GM12892 (cell line): ENCODE measurements at regions not wholly inside any gene's neighbourhood (a gene's known extent, or its start where the extent isn't known, plus 50 kb on each side); places are given as distances from the start of the nearest gene placed in this dataset.

Experiments
- DNase-seq: peaks from one replicate; pipeline ENCODE4 v3.0.0; 2011; ENCODE audit not compliant: insufficient read length
- FAIRE-seq: peaks from 2 replicates; lab custom pipeline; 2011; peaks lifted over from hg19 to GRCh38; lab: Jason Lieb, UNC
- POLR2A ChIP-seq: IDR thresholded peaks from 2 replicates; pipeline ENCODE4 v1.6.1; 2011; ENCODE audit warnings: low read depth, low read length, control low read depth
- POLR2AphosphoS5 ChIP-seq: IDR thresholded peaks from 2 replicates; pipeline ENCODE4 v1.6.1; 2011; ENCODE audit warnings: low read depth, low read length, control low read depth
- TAF1 ChIP-seq: IDR thresholded peaks from 2 replicates; pipeline ENCODE4 v1.6.1; 2011; ENCODE audit warnings: low read depth, mild to moderate bottlenecking, control low read depth, low read length, borderline replicate concordance

DNA sequence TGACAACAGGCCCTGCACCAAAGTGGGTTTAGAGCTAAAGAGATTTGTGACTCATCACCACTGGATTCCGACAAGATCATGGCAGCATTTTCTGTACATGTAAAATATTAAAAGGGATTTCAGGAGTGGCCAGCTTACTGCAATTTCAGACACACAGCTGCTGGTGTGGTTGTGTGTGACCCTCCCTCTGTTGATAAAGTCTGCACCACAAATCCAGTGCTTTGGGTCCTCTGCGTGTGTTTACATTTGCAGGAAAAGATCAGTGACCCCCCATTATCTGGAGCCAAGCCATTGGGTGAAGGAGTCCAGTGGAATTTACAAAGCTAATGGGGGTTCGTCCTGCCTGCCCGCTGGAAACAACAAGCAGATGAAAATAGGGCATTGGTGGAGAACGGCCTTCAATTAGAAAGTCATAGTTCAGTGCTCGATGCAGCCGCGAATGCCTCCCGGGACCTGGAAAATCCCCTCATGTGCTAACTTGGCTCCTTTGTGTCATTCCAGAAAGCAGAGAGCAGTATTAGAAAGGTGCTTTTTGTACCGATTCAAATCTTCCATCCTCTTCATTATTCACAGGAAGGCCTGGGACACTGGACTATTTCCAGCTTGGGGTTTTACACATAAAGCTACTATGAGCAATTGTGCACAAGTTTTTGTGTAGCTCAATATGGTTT lies 188.5 kb upstream of the TMEM132C start:
- FAIRE-seq = no peak
- DNase-seq = no peak
- no peak for TF ChIP-seq POLR2AphosphoS5
- TF ChIP-seq TAF1 = no peak
- no peak for TF ChIP-seq POLR2A

DNA sequence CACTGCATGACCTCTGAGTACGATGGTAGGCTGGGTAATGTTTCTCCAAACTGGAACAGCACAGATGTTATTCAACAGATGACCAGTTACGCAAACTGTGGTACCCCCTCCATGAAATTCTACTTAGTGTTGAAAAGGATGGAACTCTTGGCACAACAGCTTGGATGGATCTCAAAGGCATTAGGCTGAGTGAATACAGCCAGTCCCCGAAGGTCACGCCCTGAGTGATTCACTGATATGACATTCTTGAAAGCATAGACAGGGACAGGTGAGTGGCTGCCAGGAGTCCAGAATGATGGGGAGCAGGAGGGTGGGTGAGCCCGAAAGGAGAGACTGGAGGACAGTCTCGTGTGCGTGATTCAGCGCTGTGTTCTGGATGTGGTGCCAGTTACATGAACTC lies 187.5 kb upstream of the TMEM132C start:
- DNase-seq (no peak), FAIRE-seq (no peak)
- TF ChIP-seq TAF1 (no peak), POLR2A (no peak), POLR2AphosphoS5 (no peak)

DNA sequence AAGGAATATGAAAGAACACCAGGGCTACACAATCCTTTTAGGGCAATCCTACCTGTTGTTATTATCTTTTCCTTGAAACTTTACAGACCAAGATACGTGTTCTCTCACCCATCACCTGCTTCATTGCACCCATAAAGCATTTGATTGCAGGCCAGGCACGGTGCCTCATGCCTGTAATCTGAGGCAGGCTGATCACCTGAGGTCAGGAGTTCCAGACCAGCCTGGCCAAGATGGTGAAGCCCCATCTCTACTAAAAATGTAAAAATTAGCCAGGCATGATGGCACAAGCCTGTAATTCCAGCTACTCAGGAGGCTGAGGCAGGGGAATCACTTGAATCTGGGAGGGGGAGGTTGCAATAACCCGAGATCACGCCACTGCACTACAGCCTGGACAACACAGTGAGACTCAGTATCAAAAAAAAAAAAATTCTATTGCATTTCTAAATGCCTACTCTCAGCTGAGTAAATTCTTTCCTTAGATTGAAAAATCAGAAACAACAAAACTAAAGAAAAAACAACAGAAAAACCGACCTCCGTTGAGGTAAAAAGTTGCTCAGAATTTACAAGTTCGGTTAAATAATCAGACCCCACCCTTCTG lies 183.7 kb upstream of the TMEM132C start:
- DNase-seq = no peak
- no peak for FAIRE-seq
- TF ChIP-seq POLR2AphosphoS5 (no peak), TAF1 (no peak), POLR2A (no peak)

DNA sequence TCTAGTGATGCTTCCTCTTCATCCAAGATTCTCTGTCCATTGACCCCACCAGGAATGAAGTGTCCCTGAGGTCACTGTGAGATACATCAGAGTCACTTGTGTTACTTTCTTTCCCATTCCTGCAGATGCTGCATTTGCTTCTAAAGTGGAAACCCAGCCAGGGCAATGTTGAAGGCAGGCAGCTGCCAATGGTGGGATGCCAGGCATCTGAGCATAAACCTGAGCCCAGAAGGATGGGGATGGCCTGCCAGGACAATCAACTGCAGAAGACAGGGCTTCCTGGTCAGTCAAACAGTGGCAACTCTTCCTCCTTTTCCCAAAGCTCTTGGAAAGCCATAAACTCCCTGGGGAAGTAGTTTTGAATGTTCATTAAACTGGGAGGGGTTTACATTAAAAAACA lies 178.0 kb upstream of the TMEM132C start:
- TF ChIP-seq POLR2AphosphoS5 = no peak
- no peak for TF ChIP-seq POLR2A
- no peak for TF ChIP-seq TAF1
- no peak for FAIRE-seq
- DNase-seq = no peak

DNA sequence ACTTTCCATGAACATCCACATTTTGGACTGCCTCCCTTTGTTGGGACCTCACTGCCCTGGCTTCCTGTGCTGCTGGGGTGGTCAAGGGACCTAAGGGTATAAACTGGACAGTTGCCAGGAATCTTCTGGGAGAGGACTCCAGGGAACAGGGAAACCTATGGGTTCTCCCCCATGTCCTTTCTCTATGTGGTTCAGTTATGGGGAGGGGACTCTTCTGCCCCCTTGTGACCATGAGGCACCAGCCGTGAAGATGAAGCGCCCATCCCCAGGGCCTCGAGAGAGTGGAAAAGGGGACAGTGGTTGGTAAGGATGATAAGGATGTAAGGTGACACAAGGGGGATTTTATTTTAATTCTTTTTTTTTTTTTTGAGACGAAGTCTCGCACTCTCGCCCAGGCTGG lies 177.0 kb upstream of the TMEM132C start:
- no peak for TF ChIP-seq POLR2A
- no peak for TF ChIP-seq POLR2AphosphoS5
- no peak for TF ChIP-seq TAF1
- FAIRE-seq (no peak), DNase-seq (no peak)

DNA sequence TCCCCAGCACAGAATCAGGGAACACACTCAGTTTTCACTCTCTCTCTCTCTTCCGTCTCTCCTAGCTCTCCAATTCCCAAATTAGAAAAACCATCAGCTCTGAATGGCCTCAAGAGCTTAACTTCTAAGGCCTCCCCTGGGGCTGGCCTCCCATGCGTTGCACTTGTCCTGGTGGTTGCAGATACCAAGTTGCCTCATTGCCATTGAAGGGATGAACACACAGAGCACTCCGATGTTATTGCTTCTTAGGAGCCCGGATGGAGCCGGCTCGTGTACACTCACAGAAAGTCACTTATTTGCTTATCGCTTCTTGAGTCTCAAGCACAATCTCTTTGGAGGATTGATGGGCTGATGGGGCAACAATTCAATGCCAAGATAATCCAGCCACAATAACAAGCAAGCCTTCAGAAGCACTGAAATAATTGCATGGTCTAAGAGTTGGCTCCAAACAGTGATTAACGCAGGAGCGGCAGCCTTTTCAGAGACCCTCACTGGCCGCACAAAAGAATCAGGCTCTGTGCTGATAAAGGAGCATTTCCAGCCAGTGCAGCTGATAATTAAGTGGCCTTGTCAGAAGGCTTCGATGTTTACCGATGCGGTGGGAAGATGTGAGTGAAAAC lies 175.8 kb upstream of the TMEM132C start:
- TF ChIP-seq TAF1 = no peak
- no peak for DNase-seq
- FAIRE-seq = no peak

DNA sequence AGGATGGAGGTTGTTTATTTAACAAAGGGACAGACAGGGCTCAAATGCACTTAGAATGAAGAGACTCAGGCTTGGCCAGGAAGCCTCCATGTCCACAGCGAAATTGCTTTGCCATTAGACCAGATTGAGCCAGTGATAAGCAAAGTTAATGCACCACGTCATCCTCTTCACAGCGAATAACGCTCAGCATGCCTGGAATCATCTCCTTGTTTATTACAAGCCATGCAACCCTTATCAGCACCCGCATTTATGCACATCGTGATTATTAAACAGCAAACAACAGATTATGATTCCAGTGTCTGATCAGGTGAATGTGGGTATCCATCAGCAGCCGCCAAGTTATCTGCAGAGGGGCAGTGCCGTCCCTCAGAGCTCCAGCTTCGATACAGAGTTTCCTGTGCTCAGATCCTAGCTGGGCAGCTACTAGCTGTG lies 175.0 kb upstream of the TMEM132C start:
- no peak for TF ChIP-seq POLR2AphosphoS5
- no peak for TF ChIP-seq TAF1
- TF ChIP-seq POLR2A = no peak
- DNase-seq (no peak), FAIRE-seq (no peak)

DNA sequence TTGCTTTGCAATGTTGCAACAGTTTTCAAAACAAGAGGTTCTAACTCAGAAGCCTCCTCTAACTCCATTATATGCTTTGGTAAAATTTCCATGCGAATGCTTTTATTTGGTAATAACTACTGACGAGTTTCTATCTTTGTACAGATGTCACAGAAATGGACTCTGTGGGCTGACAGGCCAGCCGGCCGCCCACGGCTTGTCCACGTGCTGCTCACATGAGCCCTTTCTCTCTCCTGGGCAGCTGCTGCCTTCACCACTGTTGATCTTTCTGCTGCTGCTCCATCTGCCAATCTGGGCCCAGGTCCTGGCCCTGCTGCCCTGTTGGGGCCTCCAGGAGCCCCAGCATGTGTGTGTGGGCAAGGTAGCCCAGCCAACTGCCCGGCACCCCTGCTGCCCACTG lies 168.2 kb upstream of the TMEM132C start:
- DNase-seq (no peak), FAIRE-seq (no peak)
- TF ChIP-seq TAF1 (no peak), POLR2AphosphoS5 (no peak), POLR2A (no peak)

DNA sequence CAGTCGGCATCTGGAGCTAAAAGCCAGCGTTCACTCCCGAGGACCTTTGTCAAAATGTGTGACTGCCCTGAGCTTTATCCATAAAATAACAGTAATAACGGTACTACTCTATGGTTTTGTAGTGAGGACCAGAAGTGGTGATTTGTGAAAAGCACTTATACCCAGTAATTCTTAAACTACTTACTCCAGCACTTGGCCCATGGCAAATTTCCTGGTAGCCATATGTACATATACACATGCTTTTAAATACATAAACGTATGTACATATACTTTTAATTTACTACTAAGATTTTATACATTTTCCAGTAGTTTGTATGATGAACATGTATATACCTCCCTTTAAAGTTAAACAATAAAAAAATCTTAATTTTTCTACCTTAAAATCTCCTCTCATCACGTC lies 163.8 kb upstream of the TMEM132C start:
- FAIRE-seq (no peak), DNase-seq (no peak)
- no peak for TF ChIP-seq POLR2AphosphoS5
- no peak for TF ChIP-seq POLR2A
- TF ChIP-seq TAF1 = no peak

DNA sequence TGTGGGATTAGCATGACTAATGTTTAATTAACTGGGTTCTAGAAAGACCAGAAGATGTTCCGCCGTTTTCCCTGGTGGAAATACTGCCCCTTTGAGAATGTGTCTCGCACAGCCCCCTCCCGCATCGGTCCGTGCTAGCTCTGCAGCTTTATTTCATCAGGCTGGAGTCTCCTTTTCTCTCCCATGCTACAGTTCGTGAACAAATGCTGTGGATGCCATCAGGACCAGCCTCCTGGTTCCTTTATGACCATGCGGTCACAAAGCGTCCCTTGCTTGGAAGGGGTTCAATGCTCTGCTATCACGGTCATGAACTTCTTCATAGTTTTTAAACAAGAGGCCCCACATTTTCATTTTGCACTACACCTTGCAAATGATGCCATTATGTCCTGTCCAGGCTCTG lies 157.7 kb upstream of the TMEM132C start:
- DNase-seq (no peak), FAIRE-seq (no peak)
- TF ChIP-seq POLR2A (no peak), POLR2AphosphoS5 (no peak), TAF1 (no peak)

DNA sequence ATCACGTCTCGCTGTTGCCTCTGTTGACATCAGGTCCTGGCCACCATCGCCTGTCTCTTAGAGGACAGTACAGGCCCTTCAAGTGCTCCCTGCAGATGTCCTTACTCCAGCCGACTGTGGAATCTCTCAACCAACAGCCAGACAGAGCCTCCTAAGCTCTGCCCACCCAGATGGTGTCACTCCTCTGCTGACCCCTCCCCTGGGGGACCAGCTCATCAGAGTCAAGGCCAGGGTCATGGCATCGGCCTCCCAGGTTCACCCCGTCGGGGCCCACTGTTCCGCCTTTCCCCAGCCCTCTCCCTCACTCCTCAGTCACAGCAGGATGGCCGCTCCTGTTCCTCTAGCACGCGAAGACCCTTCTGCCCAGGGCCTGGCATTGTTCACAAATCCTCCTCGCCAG lies 157.3 kb upstream of the TMEM132C start:
- no peak for DNase-seq
- FAIRE-seq = no peak
- TF ChIP-seq TAF1 = no peak
- no peak for TF ChIP-seq POLR2AphosphoS5
- TF ChIP-seq POLR2A = no peak

DNA sequence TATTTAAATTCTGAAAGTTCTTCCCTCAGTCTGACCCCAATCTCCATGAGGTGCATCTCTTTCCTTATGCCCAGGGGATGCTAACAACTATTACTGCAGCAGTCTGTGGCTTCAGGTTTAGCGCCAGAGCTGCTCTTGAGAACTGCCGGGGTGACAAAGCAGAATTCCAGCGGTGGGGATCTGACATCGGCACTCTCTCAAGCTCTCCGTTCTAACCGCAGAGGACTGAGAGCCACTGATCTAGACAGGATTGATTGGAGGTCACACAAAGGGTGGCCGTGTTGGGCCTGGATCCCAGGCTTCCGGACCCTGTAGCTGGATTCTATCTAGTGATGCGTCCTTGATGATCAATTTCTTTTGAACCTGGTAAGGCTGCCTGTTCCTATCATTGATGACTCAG lies 155.6 kb upstream of the TMEM132C start:
- FAIRE-seq (no peak), DNase-seq (no peak)
- TF ChIP-seq POLR2AphosphoS5 (no peak), TAF1 (no peak), POLR2A (no peak)
